ENCODE measurements at regions not wholly inside any gene's neighbourhood (a gene's known extent, or its start where the extent isn't known, plus 50 kb on each side); places are given as distances from the start of the nearest gene placed in this dataset.

DNA sequence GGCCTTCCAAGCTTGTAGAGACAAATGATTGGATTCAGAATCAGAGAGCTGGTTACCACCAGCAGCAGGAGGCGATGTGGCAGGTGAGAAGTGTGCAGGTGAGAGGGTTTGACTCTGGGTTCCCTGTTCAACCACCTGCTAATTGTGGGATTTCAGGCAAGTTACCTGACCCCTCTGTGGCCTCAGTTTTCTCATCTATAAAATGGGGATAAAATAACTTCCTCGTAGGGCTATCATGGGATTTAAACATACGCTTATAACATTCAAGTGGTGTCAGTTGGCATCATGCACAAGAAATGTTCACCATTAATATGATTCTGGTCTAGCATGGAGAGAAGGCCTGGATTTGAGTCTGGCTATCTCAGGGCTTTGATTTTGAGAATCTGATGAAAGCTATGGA, 143.8 kb upstream of the MYL2 start:
- BruUV-seq (replicated peaks) = no TSS peak
- SMC1A ChIA-PET (ENCODE audit: uncharacterized antibody, unreplicated experiment) = no interaction called here
- Histone ChIP-seq H3K27me3 (replicated peaks in 1 of 2; ENCODE audit: control insufficient read depth in 2 of 2, insufficient read depth in 2 of 2, low read length in 1 of 2) (no peaks in the 10 kb centered on the region; a peak in 1 of 4 replicates), H3K9me3 (replicated peaks; ENCODE audit: control insufficient read depth, insufficient read depth, low read length) (no peaks in the 10 kb centered on the region; the same call in 2 of the 3 replicates), H3K27ac (ENCODE audit: control insufficient read depth, insufficient read depth) (no peak overlapping the region), H3K4me3 (no peak overlapping the region), H3K4me2 (ENCODE audit: control insufficient read depth, insufficient read depth) (no peak overlapping the region), H3K9ac (ENCODE audit: control insufficient read depth, insufficient read depth, low read length) (no peak overlapping the region), H3K79me2 (ENCODE audit: control insufficient read depth, insufficient read depth, low read length) (no peaks in the 10 kb centered on the region), H3K36me3 (ENCODE audit: control insufficient read depth in 2 of 2, insufficient read depth in 2 of 2, low read length in 1 of 2) (no peaks in the 10 kb centered on the region), H3K4me1 (ENCODE audit: control insufficient read depth, insufficient read depth, low read length) (no peaks in the 10 kb centered on the region), H4K20me1 (ENCODE audit: control insufficient read depth, insufficient read depth) (no peaks in the 10 kb centered on the region), H2AFZ (ENCODE audit: control insufficient read depth, low read depth, low read length) (no peak overlapping the region)
- WGBS (ENCODE audit: insufficient coverage, insufficient replicate concordance, low lambda C conversion rate, missing lambda C conversion rate) = 45% methylated on average over 3 of the region's 3 CpGs
- RAD21 ChIA-PET (ENCODE audit: unreplicated experiment) = no interaction called here
- ATAC-seq (no peak), FAIRE-seq (no peak), DNase-seq (ENCODE audit: low read depth, low spot score) (no peak)
- POLR2A ChIA-PET = no interaction called here
- in situ Hi-C loops (cut with MboI) = no loop called here
- intact Hi-C loops (cut with micrococcal nuclease; ENCODE audit: unreplicated experiment) = no loop called here
- CTCF ChIA-PET = no interaction called here
- no peak for TF ChIP-seq ZNF384 (IDR thresholded peaks at IDR 0.05; ENCODE audit: borderline replicate concordance, low read depth, low read length)
- TF ChIP-seq BHLHE40 (IDR thresholded peaks at IDR 0.05; ENCODE audit: borderline replicate concordance in 1 of 2, low read depth in 2 of 2, low read length in 1 of 2) = no peak
- TF ChIP-seq, protein P1, sequence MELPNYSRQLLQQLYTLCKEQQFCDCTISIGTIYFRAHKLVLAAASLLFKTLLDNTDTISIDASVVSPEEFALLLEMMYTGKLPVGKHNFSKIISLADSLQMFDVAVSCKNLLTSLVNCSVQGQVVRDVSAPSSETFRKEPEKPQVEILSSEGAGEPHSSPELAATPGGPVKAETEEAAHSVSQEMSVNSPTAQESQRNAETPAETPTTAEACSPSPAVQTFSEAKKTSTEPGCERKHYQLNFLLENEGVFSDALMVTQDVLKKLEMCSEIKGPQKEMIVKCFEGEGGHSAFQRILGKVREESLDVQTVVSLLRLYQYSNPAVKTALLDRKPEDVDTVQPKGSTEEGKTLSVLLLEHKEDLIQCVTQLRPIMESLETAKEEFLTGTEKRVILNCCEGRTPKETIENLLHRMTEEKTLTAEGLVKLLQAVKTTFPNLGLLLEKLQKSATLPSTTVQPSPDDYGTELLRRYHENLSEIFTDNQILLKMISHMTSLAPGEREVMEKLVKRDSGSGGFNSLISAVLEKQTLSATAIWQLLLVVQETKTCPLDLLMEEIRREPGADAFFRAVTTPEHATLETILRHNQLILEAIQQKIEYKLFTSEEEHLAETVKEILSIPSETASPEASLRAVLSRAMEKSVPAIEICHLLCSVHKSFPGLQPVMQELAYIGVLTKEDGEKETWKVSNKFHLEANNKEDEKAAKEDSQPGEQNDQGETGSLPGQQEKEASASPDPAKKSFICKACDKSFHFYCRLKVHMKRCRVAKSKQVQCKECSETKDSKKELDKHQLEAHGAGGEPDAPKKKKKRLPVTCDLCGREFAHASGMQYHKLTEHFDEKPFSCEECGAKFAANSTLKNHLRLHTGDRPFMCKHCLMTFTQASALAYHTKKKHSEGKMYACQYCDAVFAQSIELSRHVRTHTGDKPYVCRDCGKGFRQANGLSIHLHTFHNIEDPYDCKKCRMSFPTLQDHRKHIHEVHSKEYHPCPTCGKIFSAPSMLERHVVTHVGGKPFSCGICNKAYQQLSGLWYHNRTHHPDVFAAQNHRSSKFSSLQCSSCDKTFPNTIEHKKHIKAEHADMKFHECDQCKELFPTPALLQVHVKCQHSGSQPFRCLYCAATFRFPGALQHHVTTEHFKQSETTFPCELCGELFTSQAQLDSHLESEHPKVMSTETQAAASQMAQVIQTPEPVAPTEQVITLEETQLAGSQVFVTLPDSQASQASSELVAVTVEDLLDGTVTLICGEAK (IDR thresholded peaks at IDR 0.05; ENCODE audit: borderline replicate concordance) = no peak
- TF ChIP-seq MEF2A (IDR thresholded peaks at IDR 0.05; ENCODE audit: insufficient read depth, low read depth, low read length) = no peak
- no peak for TF ChIP-seq MEF2B (IDR thresholded peaks at IDR 0.05; ENCODE audit: partially characterized antibody, poor library complexity, severe bottlenecking)
- TF ChIP-seq, protein P2, sequence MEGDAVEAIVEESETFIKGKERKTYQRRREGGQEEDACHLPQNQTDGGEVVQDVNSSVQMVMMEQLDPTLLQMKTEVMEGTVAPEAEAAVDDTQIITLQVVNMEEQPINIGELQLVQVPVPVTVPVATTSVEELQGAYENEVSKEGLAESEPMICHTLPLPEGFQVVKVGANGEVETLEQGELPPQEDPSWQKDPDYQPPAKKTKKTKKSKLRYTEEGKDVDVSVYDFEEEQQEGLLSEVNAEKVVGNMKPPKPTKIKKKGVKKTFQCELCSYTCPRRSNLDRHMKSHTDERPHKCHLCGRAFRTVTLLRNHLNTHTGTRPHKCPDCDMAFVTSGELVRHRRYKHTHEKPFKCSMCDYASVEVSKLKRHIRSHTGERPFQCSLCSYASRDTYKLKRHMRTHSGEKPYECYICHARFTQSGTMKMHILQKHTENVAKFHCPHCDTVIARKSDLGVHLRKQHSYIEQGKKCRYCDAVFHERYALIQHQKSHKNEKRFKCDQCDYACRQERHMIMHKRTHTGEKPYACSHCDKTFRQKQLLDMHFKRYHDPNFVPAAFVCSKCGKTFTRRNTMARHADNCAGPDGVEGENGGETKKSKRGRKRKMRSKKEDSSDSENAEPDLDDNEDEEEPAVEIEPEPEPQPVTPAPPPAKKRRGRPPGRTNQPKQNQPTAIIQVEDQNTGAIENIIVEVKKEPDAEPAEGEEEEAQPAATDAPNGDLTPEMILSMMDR (IDR thresholded peaks at IDR 0.05 in 2 of 3, conservative IDR thresholded peaks at IDR 0.05 in 1 of 3; ENCODE audit: control insufficient read depth in 2 of 3, extremely low read depth in 1 of 3, insufficient read depth in 1 of 3, low read depth in 3 of 3, low read length in 3 of 3) = no peak
